Glutamatergic neuron (in vitro differentiated cells): ENCODE measurements at regions not wholly inside any gene's neighbourhood (a gene's known extent, or its start where the extent isn't known, plus 50 kb on each side); places are given as distances from the start of the nearest gene placed in this dataset.

Experiments used
- DNase-seq: peaks from one replicate; pipeline ENCODE4 v3.0.0; 2022
- H3K27ac Mint-ChIP-seq: one replicate; pipeline ENCODE4 v1.8.0; 2020; ENCODE audit warnings: mild to moderate bottlenecking, mixed read lengths, inconsistent platforms; ENCODE audit not compliant: unreplicated experiment
- H3K27me3 Mint-ChIP-seq: one replicate; pipeline ENCODE4 v1.8.0; 2020; ENCODE audit warnings: mild to moderate bottlenecking, moderate library complexity, mixed read lengths, inconsistent platforms; ENCODE audit not compliant: unreplicated experiment
- H3K36me3 Mint-ChIP-seq: one replicate; pipeline ENCODE4 v1.8.0; 2020; ENCODE audit warnings: mild to moderate bottlenecking, mixed read lengths, inconsistent platforms; ENCODE audit not compliant: unreplicated experiment
- H3K4me1 Mint-ChIP-seq: one replicate; pipeline ENCODE4 v1.8.0; 2020; ENCODE audit warnings: mild to moderate bottlenecking, low read depth, mixed read lengths, inconsistent platforms; ENCODE audit not compliant: unreplicated experiment
- H3K4me3 Mint-ChIP-seq: one replicate; pipeline ENCODE4 v1.8.0; 2020; ENCODE audit warnings: mild to moderate bottlenecking, mixed read lengths, inconsistent platforms; ENCODE audit not compliant: unreplicated experiment
- H3K9me3 Mint-ChIP-seq: one replicate; pipeline ENCODE4 v1.8.0; 2020; ENCODE audit warnings: mild to moderate bottlenecking, moderate library complexity, mixed read lengths, inconsistent platforms; ENCODE audit not compliant: unreplicated experiment
- TF ChIP-seq, protein P1 (sequence below): fragments of 200-600 bp; sonication (generic); IDR thresholded peaks from one replicate; pipeline ENCODE4 v1.5.0; 2021; ENCODE audit not compliant: partially characterized antibody, unreplicated experiment

DNA sequence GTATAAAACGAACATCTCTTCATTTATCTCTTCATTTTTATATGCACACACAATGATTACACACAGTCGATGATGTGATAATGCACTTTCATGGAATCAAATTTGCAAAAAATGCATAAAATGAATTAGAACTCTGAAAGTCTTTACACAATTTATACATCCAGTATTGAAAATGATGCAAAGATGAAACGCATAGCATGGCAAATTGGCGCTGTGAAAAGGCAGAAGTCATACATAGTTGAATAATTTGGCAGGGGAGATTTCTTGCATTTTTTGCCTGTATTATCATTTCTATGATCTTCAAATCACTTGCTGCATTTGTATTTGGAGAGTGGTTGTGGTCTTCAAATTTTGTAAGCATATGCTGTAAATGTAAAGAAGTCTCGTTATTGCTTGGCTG, 150.7 kb upstream of the LGALSL start:
- TF ChIP-seq, protein P1, sequence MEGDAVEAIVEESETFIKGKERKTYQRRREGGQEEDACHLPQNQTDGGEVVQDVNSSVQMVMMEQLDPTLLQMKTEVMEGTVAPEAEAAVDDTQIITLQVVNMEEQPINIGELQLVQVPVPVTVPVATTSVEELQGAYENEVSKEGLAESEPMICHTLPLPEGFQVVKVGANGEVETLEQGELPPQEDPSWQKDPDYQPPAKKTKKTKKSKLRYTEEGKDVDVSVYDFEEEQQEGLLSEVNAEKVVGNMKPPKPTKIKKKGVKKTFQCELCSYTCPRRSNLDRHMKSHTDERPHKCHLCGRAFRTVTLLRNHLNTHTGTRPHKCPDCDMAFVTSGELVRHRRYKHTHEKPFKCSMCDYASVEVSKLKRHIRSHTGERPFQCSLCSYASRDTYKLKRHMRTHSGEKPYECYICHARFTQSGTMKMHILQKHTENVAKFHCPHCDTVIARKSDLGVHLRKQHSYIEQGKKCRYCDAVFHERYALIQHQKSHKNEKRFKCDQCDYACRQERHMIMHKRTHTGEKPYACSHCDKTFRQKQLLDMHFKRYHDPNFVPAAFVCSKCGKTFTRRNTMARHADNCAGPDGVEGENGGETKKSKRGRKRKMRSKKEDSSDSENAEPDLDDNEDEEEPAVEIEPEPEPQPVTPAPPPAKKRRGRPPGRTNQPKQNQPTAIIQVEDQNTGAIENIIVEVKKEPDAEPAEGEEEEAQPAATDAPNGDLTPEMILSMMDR, result no peak
- no peak overlapping the region for H3K27ac Mint-ChIP-seq

DNA sequence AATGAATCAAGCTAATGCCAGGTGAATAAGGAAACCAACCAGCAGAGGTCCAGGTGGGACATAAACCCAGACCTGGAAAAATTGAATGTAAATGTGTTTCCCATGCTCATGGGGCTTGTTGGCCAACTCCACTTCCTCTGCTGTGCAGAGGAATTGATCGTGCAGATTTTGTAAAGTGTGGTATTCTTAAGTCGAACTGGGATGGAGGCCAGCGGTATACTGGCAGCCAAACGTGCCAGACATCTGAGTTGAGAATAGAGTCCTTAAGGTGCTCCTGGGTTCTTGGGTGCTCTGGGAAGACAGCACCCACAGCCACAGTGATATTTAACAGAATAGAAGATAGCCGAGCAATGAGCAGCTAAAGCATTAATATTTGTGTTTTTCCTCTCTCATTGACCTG, 146.5 kb upstream of the LGALSL start:
- Mint-ChIP-seq H3K27me3 (no peaks in the 10 kb centered on the region), H3K36me3 (peaks cover 8% of the 10 kb centered on the region), H3K9me3 (no peaks in the 10 kb centered on the region), H3K4me1 (no peaks in the 10 kb centered on the region), H3K4me3 (no peak overlapping the region), H3K27ac (no peak overlapping the region)
- TF ChIP-seq, protein P1, result no peak
- DNase-seq, result no peak

More for the DNA sequence above, 150.7 kb upstream of the LGALSL start:
- no peaks in the 10 kb centered on the region for H3K9me3 Mint-ChIP-seq
- no peak for DNase-seq
- H3K4me1 Mint-ChIP-seq, result no peaks in the 10 kb centered on the region
- H3K36me3 Mint-ChIP-seq, result peaks cover 5% of the 10 kb centered on the region
- H3K27me3 Mint-ChIP-seq, result peaks cover 1% of the 10 kb centered on the region
- H3K4me3 Mint-ChIP-seq, result no peak overlapping the region

DNA sequence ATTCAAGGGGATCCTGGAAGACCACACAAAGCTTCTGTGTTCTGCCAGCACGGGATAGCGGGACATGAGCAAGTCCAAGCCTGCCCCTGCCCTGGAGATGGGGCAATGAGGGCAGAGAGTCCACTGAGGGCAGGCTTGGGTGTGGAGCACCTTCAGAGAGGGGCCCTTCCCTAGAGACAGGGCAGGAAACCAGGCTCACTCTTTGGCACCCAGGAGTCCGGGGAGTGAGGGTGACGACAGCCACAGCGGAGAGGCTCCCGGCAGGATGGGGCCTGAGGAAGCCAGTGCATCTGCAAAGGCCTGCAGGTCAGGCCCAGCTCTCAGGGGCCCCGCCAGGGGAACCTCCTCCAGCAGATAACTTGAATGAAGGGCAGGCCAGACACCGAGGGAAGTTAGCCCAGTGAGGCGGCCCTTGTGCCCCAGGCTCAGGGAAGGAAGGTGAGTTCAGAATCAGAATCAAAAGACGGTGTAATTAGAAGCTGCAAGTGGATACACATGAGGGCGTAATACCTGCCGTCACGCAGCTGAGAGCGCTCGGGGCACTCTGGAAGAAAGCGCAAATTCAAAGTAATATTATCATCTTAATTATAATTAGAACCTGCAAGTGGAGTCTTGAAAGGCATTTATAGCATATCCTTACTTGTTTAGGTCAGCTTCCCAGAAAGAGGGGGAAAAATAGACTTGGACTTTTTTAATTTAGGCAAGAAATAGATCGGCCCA, 142.6 kb upstream of the LGALSL start:
- TF ChIP-seq, protein P1, result no peak
- no peak for DNase-seq
- H3K27me3 Mint-ChIP-seq, result no peaks in the 10 kb centered on the region
- no peak overlapping the region for H3K27ac Mint-ChIP-seq
- peaks cover 6% of the 10 kb centered on the region for H3K4me1 Mint-ChIP-seq
- peaks cover 3% of the 10 kb centered on the region for H3K36me3 Mint-ChIP-seq
- peaks cover 3% of the 10 kb centered on the region for H3K9me3 Mint-ChIP-seq
- H3K4me3 Mint-ChIP-seq, result no peak overlapping the region

DNA sequence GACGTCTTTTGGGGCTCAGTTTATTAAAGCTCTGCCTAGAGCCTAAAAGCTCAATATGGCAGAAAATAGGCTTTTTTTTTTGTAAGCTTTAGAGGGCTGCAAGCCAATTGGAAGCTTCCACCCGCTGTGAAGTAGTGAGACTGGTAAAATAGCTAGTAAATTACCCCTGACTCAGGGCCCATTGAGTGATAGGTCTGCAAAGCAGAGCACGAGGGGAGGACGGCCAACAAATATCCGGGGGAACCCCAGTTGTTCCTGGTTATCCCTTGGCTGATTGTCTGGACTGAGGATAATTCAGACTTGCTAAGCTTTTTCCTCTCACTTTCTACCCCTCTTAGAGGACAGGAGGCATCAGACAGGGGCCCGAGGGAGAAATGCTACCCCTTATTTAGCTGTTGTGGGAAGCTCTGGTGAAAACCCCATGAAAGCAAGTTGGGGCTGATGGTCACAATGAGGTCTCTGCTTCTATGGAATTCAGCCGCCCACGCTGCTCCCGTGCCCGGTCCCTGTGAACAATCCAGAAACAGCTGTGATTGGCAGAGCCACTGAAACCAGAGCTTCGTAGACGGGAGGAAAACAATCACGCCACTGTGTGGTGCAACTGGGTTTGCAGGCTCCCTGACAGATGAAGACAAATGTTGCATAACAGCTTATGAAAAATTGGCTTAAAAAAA, 141.9 kb upstream of the LGALSL start:
- peaks cover 3% of the 10 kb centered on the region for H3K9me3 Mint-ChIP-seq
- H3K4me3 Mint-ChIP-seq, result no peak overlapping the region
- H3K4me1 Mint-ChIP-seq, result peaks cover 8% of the 10 kb centered on the region
- no peaks in the 10 kb centered on the region for H3K27me3 Mint-ChIP-seq
- peaks cover 3% of the 10 kb centered on the region for H3K36me3 Mint-ChIP-seq
- no peak overlapping the region for H3K27ac Mint-ChIP-seq
- no peak for DNase-seq
- TF ChIP-seq, protein P1, result no peak
